DOHH2 (cell line): ENCODE measurements at regions not wholly inside any gene's neighbourhood (a gene's known extent, or its start where the extent isn't known, plus 50 kb on each side); places are given as distances from the start of the nearest gene placed in this dataset.

Experiments used
- CTCF ChIP-seq: fragments of 200-600 bp; sonication (generic); IDR thresholded peaks from one replicate; pipeline ENCODE4 v1.5.1; 2014; ENCODE audit warnings: antibody characterized with exemption, mild to moderate bottlenecking, low read depth, low read length; ENCODE audit not compliant: poor library complexity, severe bottlenecking
- EZH2phosphoT487 ChIP-seq: fragments of 200-600 bp; sonication (generic); IDR thresholded peaks from 2 replicates; pipeline ENCODE4 v1.6.1; 2017; ENCODE audit warnings: borderline replicate concordance, mild to moderate bottlenecking, antibody characterized with exemption, low read length, moderate library complexity, mixed read lengths

- TF ChIP-seq CTCF (no peak), EZH2phosphoT487 (no peak)
These were observed 325.7 kb downstream of the DUSP10 start for GRCh38 chr1:221416142-221416541.
